ENCODE measurements at regions not wholly inside any gene's neighbourhood (a gene's known extent, or its start where the extent isn't known, plus 50 kb on each side); places are given as distances from the start of the nearest gene placed in this dataset. TPM values are rescaled to one million over a fixed set of nuclear protein-coding genes. Genes with fewer than 3 reads are reported as not detected.

Small RNAs in the stretch of these regions (microRNA-seq; reads per million reads assigned to microRNA genes)
- not detected for gene MIR3977
